GDM1 (cell line): ENCODE measurements at regions not wholly inside any gene's neighbourhood (a gene's known extent, or its start where the extent isn't known, plus 50 kb on each side); places are given as distances from the start of the nearest gene placed in this dataset.

Experiments used
- DNase-seq: peaks from one replicate; lab custom pipeline; 2025; lab: John Stamatoyannopoulos, UW

DNA sequence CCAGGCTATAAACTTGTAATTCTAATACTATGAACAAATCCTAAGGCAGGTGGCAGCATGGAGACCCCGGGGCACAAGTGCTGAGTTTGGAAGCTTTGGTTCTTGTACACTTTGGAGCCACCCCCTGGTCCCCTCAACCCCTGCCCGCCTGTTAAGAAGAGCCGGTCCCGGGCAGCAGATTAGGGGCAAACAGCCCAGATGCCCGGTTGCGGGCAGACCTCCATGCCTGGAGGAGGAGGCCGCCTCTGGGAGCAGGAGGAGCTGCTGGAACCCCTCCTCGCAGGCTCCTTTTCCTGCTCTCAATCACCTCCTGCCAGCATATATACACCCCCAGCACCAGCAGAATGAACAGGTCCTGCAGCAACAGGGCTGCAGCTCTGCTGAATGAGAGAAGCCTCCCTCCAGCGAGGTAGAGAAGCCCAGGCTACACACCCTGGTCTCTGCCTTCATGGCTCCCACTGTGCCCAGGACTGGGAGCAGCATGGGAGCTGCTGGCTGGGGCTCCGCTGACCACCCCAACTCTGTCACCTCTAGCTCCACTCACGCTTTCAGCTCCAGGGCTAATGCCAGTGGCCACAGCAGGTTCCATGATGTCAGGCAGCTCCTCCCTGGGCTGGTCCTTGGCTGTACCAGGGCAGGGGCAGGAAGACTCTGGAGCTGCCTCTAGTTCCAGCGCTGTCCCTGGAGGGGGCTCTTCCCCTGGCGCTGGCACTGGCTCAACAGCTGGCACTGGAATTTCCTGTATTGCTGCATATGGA lies 1713.5 kb upstream of the ACO1 start:
- DNase-seq, result no peak

- DNase-seq, result no peak
Measured at GRCh38 chr9:30673132-30673531, 1711.3 kb upstream of the ACO1 start.

- no peak for DNase-seq
Measured at GRCh38 chr9:30676651-30677050, 1707.8 kb upstream of the ACO1 start.

GRCh38 chr9:30677221-30677620 lies 1707.2 kb upstream of the ACO1 start:
- no peak for DNase-seq

GRCh38 chr9:30688801-30689200 lies 1695.6 kb upstream of the ACO1 start:
- no peak for DNase-seq

DNA sequence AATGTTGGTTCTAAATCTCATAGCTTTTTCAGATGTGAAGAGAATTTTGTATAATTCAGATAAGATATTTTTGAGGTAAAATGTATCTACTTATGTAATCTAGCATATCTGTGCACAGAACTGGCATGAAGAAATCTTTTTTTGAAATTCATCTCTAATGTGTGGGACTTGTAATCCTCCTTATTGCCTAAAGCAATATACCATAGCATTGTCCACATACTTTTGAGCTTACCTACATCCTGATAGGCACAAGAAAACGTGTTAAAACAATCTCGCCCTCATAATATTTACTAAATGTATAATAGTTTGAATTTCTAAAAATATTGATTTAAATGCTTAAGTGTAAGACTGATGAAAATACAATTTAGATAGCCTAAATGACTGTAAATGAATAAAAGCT lies 1686.5 kb upstream of the ACO1 start:
- DNase-seq, result no peak

GRCh38 chr9:30711591-30711990 lies 1672.9 kb upstream of the ACO1 start:
- DNase-seq, result no peak

GRCh38 chr9:30713243-30713642 lies 1671.2 kb upstream of the ACO1 start:
- no peak for DNase-seq

GRCh38 chr9:30714389-30714788 lies 1670.1 kb upstream of the ACO1 start:
- DNase-seq, result no peak

GRCh38 chr9:30718483-30718882 lies 1666.0 kb upstream of the ACO1 start:
- DNase-seq, result no peak

GRCh38 chr9:30722065-30722464 lies 1662.4 kb upstream of the ACO1 start:
- no peak for DNase-seq

- no peak for DNase-seq
Measured at GRCh38 chr9:30723656-30724055, 1660.8 kb upstream of the ACO1 start.

DNA sequence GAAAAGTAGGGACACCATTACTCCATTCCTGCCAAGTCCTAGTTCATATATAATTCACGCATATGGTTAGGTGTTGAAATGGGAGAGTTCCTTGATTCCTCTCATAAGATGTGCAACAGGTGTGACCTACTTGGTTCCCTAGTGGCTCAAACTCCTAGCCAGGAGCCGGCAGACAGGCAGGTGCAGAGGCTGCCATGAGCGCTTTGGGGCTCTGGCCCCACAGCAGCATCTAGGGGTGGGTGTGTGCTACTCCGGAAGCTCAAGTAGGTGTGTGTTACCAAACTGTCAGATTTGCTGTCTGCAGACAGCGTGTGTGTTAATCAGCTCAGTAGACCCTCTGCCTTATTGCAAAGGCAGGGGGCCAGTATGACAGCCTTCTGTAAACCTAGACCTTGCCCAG lies 1652.4 kb upstream of the ACO1 start:
- DNase-seq, result no peak

- DNase-seq, result no peak
Measured at GRCh38 chr9:30744871-30745270, 1639.6 kb upstream of the ACO1 start.

- DNase-seq, result no peak
Measured at GRCh38 chr9:30746589-30746988, 1637.9 kb upstream of the ACO1 start.

DNA sequence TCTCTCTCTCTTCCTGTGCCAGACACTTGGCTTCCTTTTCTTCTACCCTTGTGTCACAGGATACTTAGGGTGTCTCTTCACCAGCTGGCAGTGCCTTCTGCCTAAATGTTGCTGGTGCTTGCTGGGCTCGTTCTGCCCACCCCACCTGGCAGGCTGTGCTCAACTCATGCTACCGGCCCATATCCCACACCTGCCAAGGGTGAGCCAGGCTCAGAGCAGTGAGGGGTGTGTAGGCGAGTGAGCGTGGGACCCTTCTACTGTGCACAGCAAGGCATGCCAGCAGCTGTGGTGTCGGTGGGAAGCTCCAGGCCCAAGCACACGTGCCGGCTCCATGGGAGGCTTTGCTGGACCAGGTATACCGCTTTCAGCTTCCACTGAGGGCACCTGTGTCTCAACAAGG lies 1626.7 kb upstream of the ACO1 start:
- no peak for DNase-seq

DNA sequence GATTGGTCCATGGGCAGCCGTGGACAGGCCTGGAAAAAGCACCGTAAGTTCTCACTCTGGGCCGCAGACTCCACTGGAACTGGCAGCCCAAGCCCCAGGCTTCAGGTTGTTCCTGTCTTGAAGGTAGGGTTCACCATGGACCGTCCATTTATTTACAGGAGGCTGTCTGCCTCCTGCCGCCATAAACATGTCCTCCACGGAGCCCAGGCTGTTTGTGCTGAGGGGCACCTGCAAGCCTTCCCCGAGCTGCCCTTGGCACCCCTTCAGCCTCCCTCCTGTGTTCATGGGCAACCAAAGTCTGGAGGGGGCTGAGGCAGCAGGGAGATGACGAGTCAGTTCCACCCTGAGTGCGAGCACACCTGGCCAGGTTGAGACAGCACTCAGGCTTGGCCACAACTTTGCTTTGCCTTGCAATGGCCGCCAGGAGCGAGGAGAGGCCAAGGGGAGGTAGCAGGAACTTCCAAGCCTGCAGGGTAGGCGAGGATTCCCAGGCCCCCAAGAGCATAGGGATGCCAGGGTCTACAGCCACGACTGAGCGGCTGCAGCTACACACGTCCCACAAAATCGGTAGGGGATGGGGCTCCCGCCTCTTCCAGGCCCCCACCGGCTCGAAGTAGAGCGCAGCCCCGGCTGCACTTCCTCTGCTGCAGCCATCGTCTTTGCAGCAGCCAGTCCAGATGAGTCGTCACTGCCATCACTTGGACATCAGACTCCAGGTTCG lies 1625.6 kb upstream of the ACO1 start:
- no peak for DNase-seq

DNA sequence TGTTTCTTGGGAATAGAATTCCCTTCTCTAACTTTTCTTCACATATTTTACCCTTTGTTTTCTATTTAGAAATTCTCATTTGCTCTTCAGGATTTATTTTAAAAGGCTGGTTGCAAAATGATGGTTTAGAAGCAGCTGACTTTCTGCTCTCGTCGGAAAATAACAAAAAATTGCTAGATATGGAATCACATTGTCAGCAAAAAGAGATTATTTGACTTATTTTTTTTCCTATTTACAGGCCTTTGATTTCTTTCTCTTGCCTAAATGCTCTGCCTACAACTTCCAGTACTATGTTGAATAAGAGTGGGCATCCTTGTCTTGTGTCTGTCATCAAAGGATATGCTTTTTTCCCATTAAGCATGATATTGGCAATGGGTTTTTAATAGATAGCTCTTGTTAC lies 1619.1 kb upstream of the ACO1 start:
- no peak for DNase-seq

DNA sequence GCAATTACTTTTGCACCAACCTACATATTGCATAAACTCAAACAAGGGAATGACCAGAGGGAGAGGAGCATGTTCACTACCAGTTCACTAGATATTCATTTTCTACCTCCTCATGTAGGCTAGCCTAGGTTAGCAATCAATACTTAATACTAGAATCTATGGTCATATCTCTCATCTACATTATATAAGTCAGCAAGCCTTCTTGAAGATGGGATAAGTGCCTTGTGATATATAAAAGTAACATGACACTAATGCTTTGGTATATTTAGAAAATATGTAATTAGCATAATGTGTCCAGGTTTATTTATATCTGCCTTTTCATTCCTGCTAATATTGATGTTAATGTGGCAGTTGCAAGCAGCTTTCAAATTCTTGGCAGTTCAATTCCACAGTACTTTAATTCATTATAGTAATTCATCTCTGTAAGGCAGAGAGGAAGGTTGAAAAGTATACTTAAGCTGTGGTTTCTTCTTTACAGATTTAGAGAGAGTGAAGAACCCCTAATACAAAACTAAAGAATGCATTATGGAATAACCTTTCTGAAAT lies 1613.2 kb upstream of the ACO1 start:
- no peak for DNase-seq

- no peak for DNase-seq
Measured at GRCh38 chr9:30771760-30772159, 1612.7 kb upstream of the ACO1 start.

- DNase-seq, result no peak
Measured at GRCh38 chr9:30773427-30773826, 1611.0 kb upstream of the ACO1 start.

GRCh38 chr9:30774326-30774725 lies 1610.1 kb upstream of the ACO1 start:
- DNase-seq, result no peak

DNA sequence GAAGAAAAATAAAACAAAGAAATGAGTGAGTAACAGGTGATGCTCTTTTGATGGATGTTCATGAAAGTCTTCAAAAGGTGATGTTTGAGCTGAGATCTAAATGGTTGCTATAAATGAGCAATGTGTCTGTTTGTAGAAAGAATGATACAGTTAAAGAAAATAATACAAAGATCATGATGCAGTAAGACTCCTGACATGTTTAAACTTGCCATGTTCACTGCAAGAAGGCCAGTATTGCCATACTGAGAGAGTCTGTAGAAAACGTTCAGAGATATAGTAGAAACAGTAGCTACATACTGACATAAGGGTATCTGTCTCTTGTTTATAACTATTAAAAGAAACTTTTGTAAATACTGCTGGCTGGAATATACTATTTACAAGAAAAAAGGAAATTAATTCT lies 1609.2 kb upstream of the ACO1 start:
- no peak for DNase-seq

DNA sequence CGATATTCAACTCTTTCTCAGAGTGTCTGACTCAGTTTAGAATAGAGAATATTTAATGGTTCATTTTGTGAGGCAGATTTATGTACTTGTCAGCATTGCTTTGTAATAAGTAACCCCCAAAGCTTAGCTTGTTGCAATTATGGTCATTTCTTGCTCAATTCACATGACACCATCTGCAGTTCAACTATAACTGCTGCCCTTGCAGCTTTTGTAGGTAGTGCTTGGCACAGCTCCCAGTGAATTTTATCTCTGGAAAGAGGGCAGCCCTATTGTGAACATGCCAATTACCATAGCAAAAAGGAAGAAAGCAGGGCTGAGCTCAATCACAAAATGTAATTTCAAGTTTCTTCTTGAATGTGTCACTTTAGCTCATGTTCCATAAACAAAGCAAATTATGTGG lies 1587.7 kb upstream of the ACO1 start:
- DNase-seq, result no peak
